HepG2 (cell line): ENCODE measurements at regions not wholly inside any gene's neighbourhood (a gene's known extent, or its start where the extent isn't known, plus 50 kb on each side); places are given as distances from the start of the nearest gene placed in this dataset.

Source experiments
- ATAC-seq: fragments of 200-7000 bp; cut with Tn5 transposase; 3 replicates; pipeline ENCODE4 v1.9.1; 2020; ENCODE audit warnings: mild to moderate bottlenecking, moderate library complexity
- BruUV-seq: library from RNA; stranded (reverse); fragments of 400-500 nt; replicated peaks from 2 replicates; lab custom pipeline; 2021; lab: Mats Ljungman, UMichigan
- CTCF ChIA-PET: fragments of 300-600 bp; formaldehyde crosslinking; extraction: SDS; loops from one replicate; lab custom pipeline; 2021; ENCODE audit warnings: low total read pairs, inconsistent platforms, low intra/inter-chr PET ratio; lab: Yijun Ruan, JAX
- POLR2A ChIA-PET: fragments of 350-600 bp; sonication (Branson Sonifier 250); formaldehyde crosslinking; loops from one replicate; lab custom pipeline; 2020; ENCODE audit warnings: antibody characterized with exemption, inconsistent platforms; lab: Yijun Ruan, JAX
- DNase-seq: peaks from one replicate; pipeline ENCODE4 v3.0.0-alpha.2; 2015; ENCODE audit warnings: low spot score
- FAIRE-seq: peaks from 3 replicates; lab custom pipeline; 2011; peaks lifted over from hg19 to GRCh38; lab: Jason Lieb, UNC
- H2AFZ ChIP-seq: one replicate; pipeline ENCODE4 v1.6.1; 2011; ENCODE audit warnings: low read length, inconsistent platforms
- H3K27ac ChIP-seq: fragments of 300-600 bp; 3 replicates; pipeline ENCODE4 v1.8.0; 2011; ENCODE audit warnings: mixed run types, mild to moderate bottlenecking, mixed read lengths, low read length, inconsistent platforms; ENCODE audit not compliant: insufficient read depth; ENCODE audit errors: extremely low read length
- H3K27me3 ChIP-seq, 2 experiments: fragments of 200-600 bp in 1 of 2; 2 replicates in 1 of 2; 3 replicates in 1 of 2; pipeline versions ENCODE4 v1.6.0 to v1.8.0; 2011; ENCODE audit warnings: low read length in 2 of 2, mild to moderate bottlenecking in 2 of 2, moderate library complexity in 2 of 2, inconsistent platforms in 1 of 2; ENCODE audit not compliant: insufficient read depth in 2 of 2, control insufficient read depth in 1 of 2
- H3K36me3 ChIP-seq, 2 experiments: fragments of 200-600 bp in 1 of 2; replicated peaks in 1 of 2; 2 replicates in 1 of 2; 3 replicates in 1 of 2; pipeline versions ENCODE4 v1.5.1 to v1.8.0; 2011; ENCODE audit warnings: low read length in 2 of 2, inconsistent platforms in 1 of 2; ENCODE audit not compliant: insufficient read depth in 2 of 2, control insufficient read depth in 1 of 2
- H3K4me1 ChIP-seq: 2 replicates; pipeline ENCODE4 v1.5.1; 2012; ENCODE audit warnings: low read length, inconsistent platforms; ENCODE audit not compliant: insufficient read depth
- H3K4me2 ChIP-seq: 2 replicates; pipeline ENCODE4 v1.6.0; 2011; ENCODE audit warnings: low read depth, low read length, inconsistent platforms
- H3K4me3 ChIP-seq, 3 experiments: fragments of 200-600 bp in 1 of 3; sonication (generic), shearing (Covaris generic) in 1 of 3; replicated peaks in 1 of 3; 2 replicates each; pipeline ENCODE4 v1.5.1; 2011 to 2016; ENCODE audit warnings: low read length in 3 of 3, inconsistent platforms in 2 of 3, low read depth in 2 of 3, mild to moderate bottlenecking in 2 of 3, control low read depth in 1 of 3, mixed read lengths in 1 of 3; ENCODE audit not compliant: insufficient read depth in 1 of 3
- H3K79me2 ChIP-seq: one replicate; pipeline ENCODE4 v1.6.1; 2011; ENCODE audit warnings: low read length, inconsistent platforms; ENCODE audit not compliant: insufficient read depth
- H3K9ac ChIP-seq: 2 replicates; pipeline ENCODE4 v1.6.0; 2011; ENCODE audit warnings: mild to moderate bottlenecking, low read depth, low read length, inconsistent platforms; ENCODE audit not compliant: insufficient read depth
- H3K9me3 ChIP-seq: 2 replicates; pipeline ENCODE4 v1.5.1; 2012; ENCODE audit warnings: mild to moderate bottlenecking, low read length
- H4K20me1 ChIP-seq: 2 replicates; pipeline ENCODE4 v1.6.0; 2011; ENCODE audit warnings: inconsistent platforms, mild to moderate bottlenecking, low read length, moderate library complexity; ENCODE audit not compliant: insufficient read depth
- ADNP ChIP-seq: sonication (generic); formaldehyde crosslinking; IDR thresholded peaks from 2 replicates; pipeline ENCODE4 v1.4.0; 2020; ENCODE audit warnings: missing genetic modification reagents
- AGO2 ChIP-seq: fragments of 200-400 bp; formaldehyde crosslinking; optimal IDR thresholded peaks from 2 replicates; pipeline ENCODE3; 2017; ENCODE audit warnings: mild to moderate bottlenecking, low read depth, low read length, moderate library complexity
- ATF7 ChIP-seq, 2 experiments: fragments of 450-650 bp in 1 of 2; sonication (generic) in 1 of 2; formaldehyde crosslinking in 1 of 2; IDR thresholded peaks; 2 replicates each; pipeline versions ENCODE4 v1.4.0 to v1.6.1; 2016 to 2020; ENCODE audit warnings: antibody characterized with exemption in 1 of 2, mild to moderate bottlenecking in 1 of 2, missing genetic modification reagents in 1 of 2
- BHLHE40 ChIP-seq: IDR thresholded peaks from 2 replicates; pipeline ENCODE4 v1.6.1; 2011; ENCODE audit warnings: low read length, improper control_type of control experiment
- EHMT2 ChIP-seq: fragments of 200-600 bp; sonication (generic); IDR thresholded peaks from 2 replicates; pipeline ENCODE4 v1.7.0; 2017; ENCODE audit warnings: antibody characterized with exemption, low read depth, low read length, borderline replicate concordance
- HOXA3 ChIP-seq: sonication (generic); formaldehyde crosslinking; IDR thresholded peaks from 2 replicates; pipeline ENCODE4 v1.5.0; 2020; ENCODE audit warnings: missing genetic modification reagents
- MYC ChIP-seq: sonication (generic); formaldehyde crosslinking; IDR thresholded peaks from 2 replicates; pipeline ENCODE4 v1.9.0; 2021; ENCODE audit warnings: missing genetic modification reagents, borderline replicate concordance
- NBN ChIP-seq: fragments of 450-650 bp; conservative IDR thresholded peaks from 2 replicates; pipeline ENCODE4 v1.6.1; 2017
- RFXANK ChIP-seq: IDR thresholded peaks from 2 replicates; pipeline ENCODE4 v1.6.1; 2016
- TBX3 ChIP-seq: fragments of 450-650 bp; IDR thresholded peaks from 2 replicates; pipeline ENCODE4 v1.6.1; 2017; ENCODE audit warnings: antibody characterized with exemption, mild to moderate bottlenecking, inconsistent platforms, borderline replicate concordance
- ZNF430 ChIP-seq: sonication (generic); formaldehyde crosslinking; IDR thresholded peaks from 2 replicates; pipeline ENCODE4 v1.9.0; 2021; ENCODE audit warnings: mild to moderate bottlenecking, missing genetic modification reagents
- ZNF564 ChIP-seq: sonication (generic); formaldehyde crosslinking; IDR thresholded peaks from 2 replicates; pipeline ENCODE4 v1.8.1; 2023; ENCODE audit warnings: mild to moderate bottlenecking, missing genetic modification reagents
- ZNF775 ChIP-seq: sonication (generic); formaldehyde crosslinking; IDR thresholded peaks from 2 replicates; pipeline ENCODE4 v1.4.0; 2020; ENCODE audit warnings: missing genetic modification reagents, mild to moderate bottlenecking, moderate library complexity, borderline replicate concordance
- ZNF780A ChIP-seq: sonication (generic); formaldehyde crosslinking; IDR thresholded peaks from 2 replicates; pipeline ENCODE4 v1.8.0; 2022; ENCODE audit warnings: mild to moderate bottlenecking, missing genetic modification reagents, moderate library complexity
- WGBS: methylation state at CpG from one replicate; pipeline ENCODE4 v1.1.6; 2017; ENCODE audit warnings: low lambda C conversion rate; 5-methylcytosine and 5-hydroxymethylcytosine counted together
- in situ Hi-C: cut with HindIII; loops from 2 replicates; pipeline ENCODE4 v1.10.0; 2017; ENCODE audit warnings: low pct_unique_long_range_greater_than_20kb; ENCODE audit not compliant: extremely low pct_ligation_motif_present
- intact Hi-C: fragments of 100-400 bp; cut with micrococcal nuclease; formaldehyde crosslinking; loops from one replicate; pipeline ENCODE4 v1.10.0; 2022; ENCODE audit not compliant: unreplicated experiment
- TF ChIP-seq, protein P1 (sequence below): sonication (generic); formaldehyde crosslinking; IDR thresholded peaks from 2 replicates; pipeline ENCODE4 v1.5.0; 2020; ENCODE audit warnings: missing genetic modification reagents
- TF ChIP-seq, protein P2 (sequence below): sonication (generic); formaldehyde crosslinking; IDR thresholded peaks from 2 replicates; pipeline ENCODE4 v1.8.0; 2022; ENCODE audit warnings: missing genetic modification reagents, mild to moderate bottlenecking, moderate library complexity, borderline replicate concordance

DNA sequence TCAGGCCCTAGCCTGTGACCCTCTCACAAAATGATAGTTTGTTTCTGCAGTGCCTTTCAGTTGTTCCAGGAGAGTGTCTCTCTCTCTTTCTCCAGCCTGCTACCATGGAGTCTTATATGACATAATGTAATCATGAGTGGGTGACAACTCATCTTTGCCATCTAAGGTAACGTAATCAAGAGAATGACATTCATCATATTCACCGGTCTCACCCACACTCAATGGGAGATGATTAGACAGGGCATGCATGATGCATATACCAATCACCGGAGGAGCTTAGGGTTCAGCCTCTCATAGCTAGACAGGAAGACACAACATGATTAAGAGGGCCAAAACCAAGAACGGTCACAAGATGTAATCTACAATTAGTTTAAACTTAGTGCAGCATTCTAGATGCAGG, 97.1 kb upstream of the FAM9B start:
- ATAC-seq (no peak), FAIRE-seq (no peak), DNase-seq (no peak)
- intact Hi-C loops (no loop called here), in situ Hi-C loops (no loop called here)
- no TSS peak for BruUV-seq
- H2AFZ ChIP-seq, result no peak overlapping the region
- TF ChIP-seq, protein P1, sequence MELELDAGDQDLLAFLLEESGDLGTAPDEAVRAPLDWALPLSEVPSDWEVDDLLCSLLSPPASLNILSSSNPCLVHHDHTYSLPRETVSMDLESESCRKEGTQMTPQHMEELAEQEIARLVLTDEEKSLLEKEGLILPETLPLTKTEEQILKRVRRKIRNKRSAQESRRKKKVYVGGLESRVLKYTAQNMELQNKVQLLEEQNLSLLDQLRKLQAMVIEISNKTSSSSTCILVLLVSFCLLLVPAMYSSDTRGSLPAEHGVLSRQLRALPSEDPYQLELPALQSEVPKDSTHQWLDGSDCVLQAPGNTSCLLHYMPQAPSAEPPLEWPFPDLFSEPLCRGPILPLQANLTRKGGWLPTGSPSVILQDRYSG (CRISPR knock-in tag), result no peak
- no peak overlapping the region for H3K9ac ChIP-seq
- H3K27me3 ChIP-seq, result no peaks in the 10 kb centered on the region
- no peaks in the 10 kb centered on the region for H3K4me1 ChIP-seq
- H3K36me3 ChIP-seq, result no peaks in the 10 kb centered on the region
- H3K79me2 ChIP-seq, result no peaks in the 10 kb centered on the region
- POLR2A ChIA-PET, result no interaction called here
- H4K20me1 ChIP-seq, result no peaks in the 10 kb centered on the region
- no peak overlapping the region for H3K4me2 ChIP-seq
- H3K4me3 ChIP-seq, result no peak overlapping the region
- H3K9me3 ChIP-seq, result no peaks in the 10 kb centered on the region
- CTCF ChIA-PET, result no interaction called here
- WGBS, result 50% methylated on average over 2 of the region's 4 CpGs
- no peak overlapping the region for H3K27ac ChIP-seq

DNA sequence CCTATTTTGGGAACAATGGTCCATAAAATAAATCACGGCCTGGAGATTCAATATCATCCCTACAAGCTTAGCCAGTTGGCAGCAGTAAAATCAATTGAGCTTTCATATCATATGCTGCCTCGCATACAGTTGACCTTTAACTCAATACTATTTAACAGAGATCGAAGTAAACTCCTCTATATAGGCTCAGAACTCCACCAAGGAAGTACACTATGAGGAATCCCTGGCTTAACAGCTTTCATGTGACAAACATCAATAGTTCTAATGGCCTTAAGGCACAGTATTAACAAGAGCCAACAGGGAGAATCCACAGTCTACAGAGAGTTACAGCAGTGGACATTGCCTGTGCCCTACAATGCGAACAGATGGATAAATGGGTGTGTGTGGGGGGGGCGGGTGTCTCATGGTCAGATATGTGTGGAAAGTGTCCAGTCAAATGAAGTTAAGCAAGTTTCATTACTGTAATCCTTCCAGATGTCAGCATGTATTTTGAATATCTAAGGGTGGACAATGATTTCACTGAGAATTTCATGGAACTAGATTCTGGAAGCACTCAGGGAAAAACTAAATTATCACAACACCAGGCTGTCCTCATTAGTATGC, 98.2 kb upstream of the FAM9B start:
- ATAC-seq (no peak), FAIRE-seq (no peak), DNase-seq (no peak)
- ChIA-PET CTCF (no interaction called here), POLR2A (no interaction called here)
- no TSS peak for BruUV-seq
- H3K4me2 ChIP-seq, result no peak overlapping the region
- no peaks in the 10 kb centered on the region for H3K27me3 ChIP-seq
- intact Hi-C loops (no loop called here), in situ Hi-C loops (no loop called here)
- H3K36me3 ChIP-seq, result no peaks in the 10 kb centered on the region
- WGBS, result 5% methylated on average over 4 of the region's 5 CpGs
- H3K4me3 ChIP-seq, result no peak overlapping the region
- H3K27ac ChIP-seq, result no peak overlapping the region
- no peak overlapping the region for H2AFZ ChIP-seq
- no peaks in the 10 kb centered on the region for H3K79me2 ChIP-seq
- H3K4me1 ChIP-seq, result no peaks in the 10 kb centered on the region
- H3K9ac ChIP-seq, result no peak overlapping the region
- no peaks in the 10 kb centered on the region for H3K9me3 ChIP-seq
- H4K20me1 ChIP-seq, result no peaks in the 10 kb centered on the region
- TF ChIP-seq ADNP (CRISPR knock-in tag) (no peak), MYC (CRISPR knock-in tag) (no peak), HOXA3 (CRISPR knock-in tag) (no peak), TBX3 (no peak), NBN (no peak), ZNF775 (no peak), RFXANK (CRISPR knock-in tag) (no peak), EHMT2 (no peak), BHLHE40 (no peak), ATF7 (IDR thresholded peaks at IDR 0.05) (no peak), ATF7 (CRISPR knock-in tag; IDR thresholded peaks at IDR 0.05) (no peak), ZNF564 (CRISPR knock-in tag) (no peak), ZNF430 (CRISPR knock-in tag) (no peak), AGO2 (no peak), ZNF780A (CRISPR knock-in tag) (no peak)
- TF ChIP-seq, protein P2, sequence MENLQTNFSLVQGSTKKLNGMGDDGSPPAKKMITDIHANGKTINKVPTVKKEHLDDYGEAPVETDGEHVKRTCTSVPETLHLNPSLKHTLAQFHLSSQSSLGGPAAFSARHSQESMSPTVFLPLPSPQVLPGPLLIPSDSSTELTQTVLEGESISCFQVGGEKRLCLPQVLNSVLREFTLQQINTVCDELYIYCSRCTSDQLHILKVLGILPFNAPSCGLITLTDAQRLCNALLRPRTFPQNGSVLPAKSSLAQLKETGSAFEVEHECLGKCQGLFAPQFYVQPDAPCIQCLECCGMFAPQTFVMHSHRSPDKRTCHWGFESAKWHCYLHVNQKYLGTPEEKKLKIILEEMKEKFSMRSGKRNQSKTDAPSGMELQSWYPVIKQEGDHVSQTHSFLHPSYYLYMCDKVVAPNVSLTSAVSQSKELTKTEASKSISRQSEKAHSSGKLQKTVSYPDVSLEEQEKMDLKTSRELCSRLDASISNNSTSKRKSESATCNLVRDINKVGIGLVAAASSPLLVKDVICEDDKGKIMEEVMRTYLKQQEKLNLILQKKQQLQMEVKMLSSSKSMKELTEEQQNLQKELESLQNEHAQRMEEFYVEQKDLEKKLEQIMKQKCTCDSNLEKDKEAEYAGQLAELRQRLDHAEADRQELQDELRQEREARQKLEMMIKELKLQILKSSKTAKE (CRISPR knock-in tag), result no peak
